SK-N-SH (cell line): ENCODE measurements at regions not wholly inside any gene's neighbourhood (a gene's known extent, or its start where the extent isn't known, plus 50 kb on each side); places are given as distances from the start of the nearest gene placed in this dataset.

ENCODE experiments used
- CTCF ChIA-PET: fragments of 300-600, 350-600 bp; formaldehyde crosslinking; extraction: SDS; loops from one replicate; lab custom pipeline; 2021; lab: Yijun Ruan, JAX
- POLR2A ChIA-PET: fragments of 350-600 bp; sonication (Branson Sonifier 250); formaldehyde crosslinking; extraction: SDS; loops from one replicate; lab custom pipeline; 2020; ENCODE audit warnings: antibody characterized with exemption, inconsistent platforms; lab: Yijun Ruan, JAX
- DNase-seq: peaks from one replicate; pipeline ENCODE4 v3.0.0; 2012
- H2AFZ ChIP-seq: fragments of 200-600 bp; sonication (generic); 2 replicates; pipeline ENCODE4 v1.8.1; 2016; ENCODE audit warnings: antibody characterized with exemption, mild to moderate bottlenecking, low read depth
- H3F3A ChIP-seq: fragments of 200-600 bp; sonication (generic); replicated peaks from 2 replicates; pipeline ENCODE3; 2016; ENCODE audit warnings: antibody characterized with exemption, mild to moderate bottlenecking; ENCODE audit not compliant: insufficient read depth
- H3K27ac ChIP-seq, 2 experiments: fragments of 200-500 bp in 1 of 2; fragments of 200-600 bp in 1 of 2; sonication (Bioruptor generic) in 1 of 2; sonication (generic), shearing (Covaris generic) in 1 of 2; 2 replicates each; pipeline versions ENCODE4 v1.5.1 to v1.6.1; 2014 to 2016; ENCODE audit warnings: low read depth in 2 of 2, inconsistent platforms in 1 of 2, low read length in 1 of 2, mild to moderate bottlenecking in 1 of 2, mixed read lengths in 1 of 2
- H3K27me3 ChIP-seq: fragments of 200-600 bp; sonication (generic), shearing (Covaris generic); 2 replicates; pipeline ENCODE4 v1.6.1; 2016; ENCODE audit warnings: mixed run types; ENCODE audit not compliant: insufficient read depth
- H3K36me3 ChIP-seq, 2 experiments: fragments of 200-500 bp in 1 of 2; fragments of 200-600 bp in 1 of 2; sonication (Bioruptor generic) in 1 of 2; sonication (generic) in 1 of 2; replicated peaks in 1 of 2; 2 replicates each; pipeline versions ENCODE3 to v1.5.1; 2014 to 2016; ENCODE audit warnings: low read length in 1 of 2, mild to moderate bottlenecking in 1 of 2; ENCODE audit not compliant: insufficient read depth in 2 of 2, control insufficient read depth in 1 of 2
- H3K4me1 ChIP-seq, 2 experiments: fragments of 200-500 bp in 1 of 2; fragments of 200-600 bp in 1 of 2; sonication (Bioruptor generic) in 1 of 2; sonication (generic), shearing (Covaris generic) in 1 of 2; 2 replicates each; pipeline versions ENCODE4 v1.5.1 to v1.6.1; 2014 to 2016; ENCODE audit warnings: low read depth in 1 of 2, low read length in 1 of 2, mixed run types in 1 of 2; ENCODE audit not compliant: insufficient read depth in 2 of 2, control insufficient read depth in 1 of 2
- H3K4me2 ChIP-seq: fragments of 200-600 bp; sonication (generic), shearing (Covaris generic); 2 replicates; pipeline ENCODE4 v1.6.1; 2017; ENCODE audit warnings: mixed run types
- H3K4me3 ChIP-seq, 2 experiments: fragments of 200-500 bp in 1 of 2; fragments of 200-600 bp in 1 of 2; sonication (Bioruptor generic) in 1 of 2; sonication (generic), shearing (Covaris generic) in 1 of 2; 2 replicates each; pipeline versions ENCODE4 v1.5.1 to v1.8.1; 2014 to 2016; ENCODE audit warnings: low read depth in 2 of 2, inconsistent platforms in 1 of 2, low read length in 1 of 2, mild to moderate bottlenecking in 1 of 2, mixed read lengths in 1 of 2, moderate library complexity in 1 of 2
- H3K79me2 ChIP-seq: fragments of 200-600 bp; sonication (generic); 2 replicates; pipeline ENCODE4 v1.8.1; 2017; ENCODE audit warnings: mild to moderate bottlenecking; ENCODE audit not compliant: insufficient read depth
- H3K9ac ChIP-seq: fragments of 200-600 bp; sonication (generic); 2 replicates; pipeline ENCODE4 v1.6.1; 2017; ENCODE audit warnings: mixed run types
- H3K9me2 ChIP-seq: fragments of 200-600 bp; sonication (generic); 2 replicates; pipeline ENCODE4 v1.6.1; 2017; ENCODE audit warnings: mixed run types
- H3K9me3 ChIP-seq: fragments of 200-600 bp; sonication (generic); 2 replicates; pipeline ENCODE4 v1.6.1; 2017; ENCODE audit warnings: mixed run types, mild to moderate bottlenecking, moderate library complexity
- H4K20me1 ChIP-seq: fragments of 200-600 bp; sonication (generic); 2 replicates; pipeline ENCODE4 v1.6.1; 2017; ENCODE audit warnings: mild to moderate bottlenecking, mixed run types; ENCODE audit not compliant: insufficient read depth
- CHD2 ChIP-seq: fragments of 150-350 bp; IDR thresholded peaks from 2 replicates; pipeline ENCODE4 v1.6.1; 2018; ENCODE audit warnings: low read length; ENCODE audit not compliant: partially characterized antibody
- EZH2phosphoT487 ChIP-seq: fragments of 200-600 bp; sonication (generic); IDR thresholded peaks from 2 replicates; pipeline ENCODE4 v1.6.1; 2017; ENCODE audit warnings: low read depth, mixed run types, mild to moderate bottlenecking, antibody characterized with exemption, moderate library complexity, borderline replicate concordance
- GABPA ChIP-seq: IDR thresholded peaks from 2 replicates; pipeline ENCODE4 v1.4.0; 2012; ENCODE audit warnings: low read depth, mild to moderate bottlenecking
- GATA2 ChIP-seq: sonication (generic); formaldehyde crosslinking; IDR thresholded peaks from 2 replicates; pipeline ENCODE4 v1.5.0; 2020; ENCODE audit warnings: mild to moderate bottlenecking, missing genetic modification reagents
- JUND ChIP-seq: IDR thresholded peaks from 2 replicates; pipeline ENCODE4 v1.4.0; 2012
- MXI1 ChIP-seq: IDR thresholded peaks from 2 replicates; pipeline ENCODE4 v1.6.1; 2012; ENCODE audit warnings: mild to moderate bottlenecking, low read depth, low read length, improper control_type of control experiment
- NFIC ChIP-seq: IDR thresholded peaks from 2 replicates; pipeline ENCODE4 v1.4.0; 2012; ENCODE audit warnings: borderline replicate concordance
- NRF1 ChIP-seq: IDR thresholded peaks from 2 replicates; pipeline ENCODE4 v1.6.1; 2012; ENCODE audit warnings: low read depth, mild to moderate bottlenecking, low read length
- POLR2AphosphoS5 ChIP-seq: IDR thresholded peaks from 2 replicates; pipeline ENCODE4 v1.6.1; 2012; ENCODE audit warnings: low read depth, low read length
- RAD21 ChIP-seq: IDR thresholded peaks from 2 replicates; pipeline ENCODE4 v1.6.1; 2012; ENCODE audit warnings: mild to moderate bottlenecking, low read length
- RCOR1 ChIP-seq: fragments of 150-350 bp; IDR thresholded peaks from 2 replicates; pipeline ENCODE4 v1.6.1; 2017; ENCODE audit warnings: antibody characterized with exemption, low read length
- RFX5 ChIP-seq: IDR thresholded peaks from 2 replicates; pipeline ENCODE4 v1.6.1; 2012; ENCODE audit warnings: mild to moderate bottlenecking, improper control_type of control experiment, low read length
- RXRA ChIP-seq: IDR thresholded peaks from 2 replicates; pipeline ENCODE4 v1.4.0; 2012; ENCODE audit warnings: low read depth, mild to moderate bottlenecking, borderline replicate concordance
- TAF1 ChIP-seq: IDR thresholded peaks from 2 replicates; pipeline ENCODE4 v1.6.1; 2012; ENCODE audit warnings: low read depth, mild to moderate bottlenecking, low read length, moderate library complexity, borderline replicate concordance
- TCF12 ChIP-seq: IDR thresholded peaks from 2 replicates; pipeline ENCODE4 v1.4.0; 2012
- TEAD4 ChIP-seq: IDR thresholded peaks from 2 replicates; pipeline ENCODE4 v1.4.0; 2012; ENCODE audit warnings: mild to moderate bottlenecking, borderline replicate concordance; ENCODE audit not compliant: insufficient read depth
- WGBS: methylation state at CpG from one replicate; pipeline ENCODE4 v1.1.6; 2017; ENCODE audit warnings: low lambda C conversion rate; 5-methylcytosine and 5-hydroxymethylcytosine counted together
- TF ChIP-seq, protein P1 (sequence below): fragments of 200-600 bp; sonication (generic); IDR thresholded peaks from 2 replicates; pipeline ENCODE4 v1.6.1; 2017; ENCODE audit warnings: antibody characterized with exemption, mild to moderate bottlenecking, moderate library complexity
- TF ChIP-seq, protein P2 (sequence below): fragments of 150-350 bp; IDR thresholded peaks from 2 replicates; pipeline ENCODE4 v1.6.1; 2016; ENCODE audit warnings: mild to moderate bottlenecking, low read depth, low read length
- TF ChIP-seq, protein P3 (sequence below): fragments of 150-350 bp; IDR thresholded peaks from 2 replicates; pipeline ENCODE4 v1.6.1; 2017; ENCODE audit warnings: antibody characterized with exemption, low read length, low read depth, borderline replicate concordance
- TF ChIP-seq, protein P4 (sequence below): IDR thresholded peaks from 2 replicates; pipeline ENCODE4 v1.4.0; 2012; ENCODE audit warnings: low read depth
- TF ChIP-seq, protein P5 (sequence below): IDR thresholded peaks from 2 replicates; pipeline ENCODE4 v1.6.1; 2012; ENCODE audit warnings: mild to moderate bottlenecking, low read depth, low read length, moderate library complexity
- TF ChIP-seq, protein P6 (sequence below): IDR thresholded peaks from 2 replicates; pipeline ENCODE4; 2012

DNA sequence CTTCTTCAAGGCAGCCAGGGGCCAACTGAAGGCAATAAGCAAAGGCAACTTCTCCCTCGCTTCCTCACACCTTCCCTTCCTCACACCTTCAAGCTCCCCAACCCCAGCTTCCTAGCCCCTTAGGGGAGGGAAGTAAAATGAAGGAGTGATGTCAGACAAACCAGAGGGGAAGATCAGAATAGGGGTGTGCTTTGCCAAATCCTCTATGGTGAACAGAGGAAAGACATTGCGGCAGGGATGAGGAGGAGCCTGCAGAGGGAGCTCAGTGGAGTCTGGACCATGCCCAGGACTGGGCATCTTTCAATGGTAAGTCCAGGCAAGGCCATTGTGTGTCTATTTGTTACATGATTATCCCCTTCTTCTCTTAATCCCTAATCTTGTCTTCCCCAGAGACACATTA lies 164.0 kb downstream of the TSHZ3 start:
- Histone ChIP-seq H3K9ac (no peak overlapping the region), H3K4me3 (no peak overlapping the region), H4K20me1 (no peaks in the 10 kb centered on the region), H3K9me2 (no peaks in the 10 kb centered on the region), H3K36me3 (no peaks in the 10 kb centered on the region), H3K9me3 (0 out of 2 replicates have a peak, but pooled peaks cover 14% of the 10 kb centered on the region), H3F3A (no peaks in the 10 kb centered on the region), H3K27ac (no peak overlapping the region), H2AFZ (no peak overlapping the region), H3K4me2 (no peak overlapping the region), H3K79me2 (no peaks in the 10 kb centered on the region), H3K4me1 (no peaks in the 10 kb centered on the region), H3K27me3 (no peaks in the 10 kb centered on the region)
- ChIA-PET CTCF (interaction anchor here (0.6 to 1.0 kb wide), 2 partner anchors 364 to 475 kb away, joined by 3 to 4 read pairs; no protein-coding TSS in a partner anchor), POLR2A (no interaction called here)
- 64% methylated on average over 2 of the region's 2 CpGs for WGBS
- TF ChIP-seq, protein P1, sequence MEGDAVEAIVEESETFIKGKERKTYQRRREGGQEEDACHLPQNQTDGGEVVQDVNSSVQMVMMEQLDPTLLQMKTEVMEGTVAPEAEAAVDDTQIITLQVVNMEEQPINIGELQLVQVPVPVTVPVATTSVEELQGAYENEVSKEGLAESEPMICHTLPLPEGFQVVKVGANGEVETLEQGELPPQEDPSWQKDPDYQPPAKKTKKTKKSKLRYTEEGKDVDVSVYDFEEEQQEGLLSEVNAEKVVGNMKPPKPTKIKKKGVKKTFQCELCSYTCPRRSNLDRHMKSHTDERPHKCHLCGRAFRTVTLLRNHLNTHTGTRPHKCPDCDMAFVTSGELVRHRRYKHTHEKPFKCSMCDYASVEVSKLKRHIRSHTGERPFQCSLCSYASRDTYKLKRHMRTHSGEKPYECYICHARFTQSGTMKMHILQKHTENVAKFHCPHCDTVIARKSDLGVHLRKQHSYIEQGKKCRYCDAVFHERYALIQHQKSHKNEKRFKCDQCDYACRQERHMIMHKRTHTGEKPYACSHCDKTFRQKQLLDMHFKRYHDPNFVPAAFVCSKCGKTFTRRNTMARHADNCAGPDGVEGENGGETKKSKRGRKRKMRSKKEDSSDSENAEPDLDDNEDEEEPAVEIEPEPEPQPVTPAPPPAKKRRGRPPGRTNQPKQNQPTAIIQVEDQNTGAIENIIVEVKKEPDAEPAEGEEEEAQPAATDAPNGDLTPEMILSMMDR: no peak
- no peak for TF ChIP-seq NFIC
- TF ChIP-seq RAD21: no peak
- TF ChIP-seq MXI1: no peak
- TF ChIP-seq TCF12: no peak
- no peak for TF ChIP-seq RFX5
- no peak for TF ChIP-seq TAF1
- TF ChIP-seq, protein P2, sequence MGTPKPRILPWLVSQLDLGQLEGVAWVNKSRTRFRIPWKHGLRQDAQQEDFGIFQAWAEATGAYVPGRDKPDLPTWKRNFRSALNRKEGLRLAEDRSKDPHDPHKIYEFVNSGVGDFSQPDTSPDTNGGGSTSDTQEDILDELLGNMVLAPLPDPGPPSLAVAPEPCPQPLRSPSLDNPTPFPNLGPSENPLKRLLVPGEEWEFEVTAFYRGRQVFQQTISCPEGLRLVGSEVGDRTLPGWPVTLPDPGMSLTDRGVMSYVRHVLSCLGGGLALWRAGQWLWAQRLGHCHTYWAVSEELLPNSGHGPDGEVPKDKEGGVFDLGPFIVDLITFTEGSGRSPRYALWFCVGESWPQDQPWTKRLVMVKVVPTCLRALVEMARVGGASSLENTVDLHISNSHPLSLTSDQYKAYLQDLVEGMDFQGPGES: no peak
- TF ChIP-seq RXRA: no peak
- TF ChIP-seq NRF1: no peak
- TF ChIP-seq, protein P3, sequence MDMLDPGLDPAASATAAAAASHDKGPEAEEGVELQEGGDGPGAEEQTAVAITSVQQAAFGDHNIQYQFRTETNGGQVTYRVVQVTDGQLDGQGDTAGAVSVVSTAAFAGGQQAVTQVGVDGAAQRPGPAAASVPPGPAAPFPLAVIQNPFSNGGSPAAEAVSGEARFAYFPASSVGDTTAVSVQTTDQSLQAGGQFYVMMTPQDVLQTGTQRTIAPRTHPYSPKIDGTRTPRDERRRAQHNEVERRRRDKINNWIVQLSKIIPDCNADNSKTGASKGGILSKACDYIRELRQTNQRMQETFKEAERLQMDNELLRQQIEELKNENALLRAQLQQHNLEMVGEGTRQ: no peak
- no peak for TF ChIP-seq EZH2phosphoT487
- no peak for TF ChIP-seq POLR2AphosphoS5
- TF ChIP-seq TEAD4: no peak
- TF ChIP-seq RCOR1: no peak
- no peak for DNase-seq

DNA sequence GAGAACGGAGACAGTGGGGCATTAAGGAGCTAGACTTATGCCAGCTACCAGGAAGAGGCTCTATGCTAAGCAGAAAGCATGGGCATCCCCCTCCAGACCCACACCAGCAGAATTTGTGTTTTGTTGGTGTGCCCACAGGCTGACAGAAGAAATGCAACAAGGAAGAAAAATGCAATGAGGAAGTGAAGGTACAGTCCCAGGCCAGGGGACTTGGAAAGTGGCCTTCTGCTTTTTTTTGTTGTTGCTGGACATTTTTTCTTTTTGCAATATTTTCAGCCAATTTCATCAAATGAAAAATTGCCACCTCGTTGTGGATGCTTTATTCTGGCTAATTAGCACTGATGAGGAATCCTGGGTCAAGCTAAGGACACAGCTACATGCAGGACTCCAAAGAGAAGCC lies 167.7 kb downstream of the TSHZ3 start:
- Histone ChIP-seq H3K4me1 (peaks cover 0 to 3% of the 10 kb centered on the region in 2 experiments; a peak in 1 of 4 replicates), H3K27me3 (no peaks in the 10 kb centered on the region), H3F3A (no peaks in the 10 kb centered on the region), H3K36me3 (no peaks in the 10 kb centered on the region), H3K4me2 (no peak overlapping the region), H2AFZ (no peak overlapping the region), H3K9me3 (no peaks in the 10 kb centered on the region), H4K20me1 (no peaks in the 10 kb centered on the region), H3K79me2 (no peaks in the 10 kb centered on the region), H3K4me3 (no peak overlapping the region), H3K9ac (no peak overlapping the region), H3K9me2 (no peaks in the 10 kb centered on the region), H3K27ac (no peak overlapping the region)
- CTCF ChIA-PET: interaction anchor here (1.0 to 1.4 kb wide), 3 partner anchors 109 to 512 kb away, joined by 3 read pairs; no protein-coding TSS in a partner anchor
- 34% methylated on average over 2 of the region's 2 CpGs for WGBS
- POLR2A ChIA-PET: no interaction called here
- DNase-seq: no peak
- TF ChIP-seq CHD2: no peak
- TF ChIP-seq, protein P4, sequence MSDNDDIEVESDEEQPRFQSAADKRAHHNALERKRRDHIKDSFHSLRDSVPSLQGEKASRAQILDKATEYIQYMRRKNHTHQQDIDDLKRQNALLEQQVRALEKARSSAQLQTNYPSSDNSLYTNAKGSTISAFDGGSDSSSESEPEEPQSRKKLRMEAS: no peak
- TF ChIP-seq, protein P5, sequence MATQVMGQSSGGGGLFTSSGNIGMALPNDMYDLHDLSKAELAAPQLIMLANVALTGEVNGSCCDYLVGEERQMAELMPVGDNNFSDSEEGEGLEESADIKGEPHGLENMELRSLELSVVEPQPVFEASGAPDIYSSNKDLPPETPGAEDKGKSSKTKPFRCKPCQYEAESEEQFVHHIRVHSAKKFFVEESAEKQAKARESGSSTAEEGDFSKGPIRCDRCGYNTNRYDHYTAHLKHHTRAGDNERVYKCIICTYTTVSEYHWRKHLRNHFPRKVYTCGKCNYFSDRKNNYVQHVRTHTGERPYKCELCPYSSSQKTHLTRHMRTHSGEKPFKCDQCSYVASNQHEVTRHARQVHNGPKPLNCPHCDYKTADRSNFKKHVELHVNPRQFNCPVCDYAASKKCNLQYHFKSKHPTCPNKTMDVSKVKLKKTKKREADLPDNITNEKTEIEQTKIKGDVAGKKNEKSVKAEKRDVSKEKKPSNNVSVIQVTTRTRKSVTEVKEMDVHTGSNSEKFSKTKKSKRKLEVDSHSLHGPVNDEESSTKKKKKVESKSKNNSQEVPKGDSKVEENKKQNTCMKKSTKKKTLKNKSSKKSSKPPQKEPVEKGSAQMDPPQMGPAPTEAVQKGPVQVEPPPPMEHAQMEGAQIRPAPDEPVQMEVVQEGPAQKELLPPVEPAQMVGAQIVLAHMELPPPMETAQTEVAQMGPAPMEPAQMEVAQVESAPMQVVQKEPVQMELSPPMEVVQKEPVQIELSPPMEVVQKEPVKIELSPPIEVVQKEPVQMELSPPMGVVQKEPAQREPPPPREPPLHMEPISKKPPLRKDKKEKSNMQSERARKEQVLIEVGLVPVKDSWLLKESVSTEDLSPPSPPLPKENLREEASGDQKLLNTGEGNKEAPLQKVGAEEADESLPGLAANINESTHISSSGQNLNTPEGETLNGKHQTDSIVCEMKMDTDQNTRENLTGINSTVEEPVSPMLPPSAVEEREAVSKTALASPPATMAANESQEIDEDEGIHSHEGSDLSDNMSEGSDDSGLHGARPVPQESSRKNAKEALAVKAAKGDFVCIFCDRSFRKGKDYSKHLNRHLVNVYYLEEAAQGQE: no peak
- no peak for TF ChIP-seq GABPA
- TF ChIP-seq GATA2 (CRISPR knock-in tag): no peak
- TF ChIP-seq EZH2phosphoT487: no peak
- TF ChIP-seq, protein P6, sequence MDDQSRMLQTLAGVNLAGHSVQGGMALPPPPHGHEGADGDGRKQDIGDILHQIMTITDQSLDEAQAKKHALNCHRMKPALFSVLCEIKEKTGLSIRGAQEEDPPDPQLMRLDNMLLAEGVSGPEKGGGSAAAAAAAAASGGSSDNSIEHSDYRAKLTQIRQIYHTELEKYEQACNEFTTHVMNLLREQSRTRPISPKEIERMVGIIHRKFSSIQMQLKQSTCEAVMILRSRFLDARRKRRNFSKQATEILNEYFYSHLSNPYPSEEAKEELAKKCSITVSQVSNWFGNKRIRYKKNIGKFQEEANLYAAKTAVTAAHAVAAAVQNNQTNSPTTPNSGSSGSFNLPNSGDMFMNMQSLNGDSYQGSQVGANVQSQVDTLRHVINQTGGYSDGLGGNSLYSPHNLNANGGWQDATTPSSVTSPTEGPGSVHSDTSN: no peak
- no peak for TF ChIP-seq JUND
